ENCODE measurements at regions not wholly inside any gene's neighbourhood (a gene's known extent, or its start where the extent isn't known, plus 50 kb on each side); places are given as distances from the start of the nearest gene placed in this dataset.

DNA sequence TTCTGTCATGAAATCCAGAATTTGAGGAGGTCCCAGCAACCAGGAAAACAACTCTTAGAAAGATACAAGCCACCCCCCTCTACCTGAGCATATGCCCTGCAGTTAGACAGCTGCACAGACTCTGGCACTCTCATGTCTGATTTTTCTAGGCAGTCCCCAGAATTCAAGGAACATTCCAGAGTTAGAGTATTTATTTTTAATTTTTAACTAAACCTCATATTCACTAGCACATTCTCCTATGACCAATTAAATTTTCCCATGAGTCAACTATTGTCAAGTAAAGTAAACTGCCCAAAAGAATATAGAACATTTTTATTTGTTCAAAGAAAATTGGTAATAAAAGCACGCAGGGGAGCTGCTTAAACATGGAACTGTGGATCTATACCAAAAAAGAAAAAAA is 490.5 kb upstream of the SEMA6A start:
- no peak for ATAC-seq
- DNase-seq (ENCODE audit: low spot score): no peak

DNA sequence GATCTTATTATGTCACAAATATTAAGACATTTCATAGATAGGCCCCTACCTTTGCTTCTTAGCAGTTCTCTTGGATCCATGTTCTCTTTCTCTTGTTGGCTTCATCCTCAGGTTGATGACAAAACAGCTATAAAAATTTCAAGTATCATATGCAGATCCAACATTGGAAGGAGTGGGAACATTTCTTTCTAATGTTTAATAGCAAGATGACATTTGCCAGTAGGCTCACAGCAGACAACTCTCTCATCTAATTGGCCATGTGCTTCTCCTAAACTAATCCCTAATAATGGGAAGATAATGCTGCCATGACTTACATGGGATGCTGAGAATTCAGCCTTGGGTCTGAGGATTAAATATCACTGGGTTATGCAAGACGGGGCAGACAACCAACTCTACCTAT is 485.5 kb upstream of the SEMA6A start:
- no peak for DNase-seq (ENCODE audit: low spot score)
- no peak for ATAC-seq

DNA sequence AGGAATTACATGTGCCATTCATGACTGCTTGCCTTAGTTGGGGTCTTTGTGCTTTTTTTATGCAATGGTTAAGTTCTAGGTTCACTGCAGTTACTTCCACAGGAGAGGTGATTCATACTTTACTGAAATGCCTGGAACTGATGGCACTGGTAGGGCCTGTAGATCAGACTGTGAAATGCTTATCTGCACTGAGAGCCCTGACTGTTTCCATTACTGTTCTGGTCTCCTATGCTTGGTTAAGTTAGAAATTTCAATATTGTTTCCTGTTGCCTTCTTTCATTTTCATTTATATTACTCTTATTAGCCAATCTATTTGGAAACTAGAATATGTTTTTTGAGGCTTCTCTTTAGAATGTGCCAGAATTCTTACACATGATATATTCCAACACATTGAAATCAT is 484.1 kb upstream of the SEMA6A start:
- no peak for ATAC-seq
- DNase-seq (ENCODE audit: low spot score): no peak

DNA sequence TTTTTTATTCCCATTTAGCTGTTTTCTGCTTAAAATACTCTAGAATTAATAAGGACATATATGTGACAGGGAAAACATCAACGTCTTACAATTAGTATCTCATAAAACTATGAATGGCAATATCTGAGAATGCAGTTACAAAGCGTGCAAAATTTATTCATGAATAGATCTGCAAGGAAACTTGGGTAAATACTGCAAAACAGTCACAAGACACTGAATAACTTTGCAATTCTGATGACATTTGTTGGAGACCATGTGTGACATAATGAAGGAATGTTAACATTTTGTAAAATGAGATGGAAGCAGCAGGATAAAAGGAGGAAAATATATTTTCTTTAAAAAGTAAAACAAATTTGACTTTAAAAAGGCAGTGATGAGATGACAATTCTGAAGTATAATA is 480.9 kb upstream of the SEMA6A start:
- no peak for DNase-seq (ENCODE audit: low spot score)
- ATAC-seq: no peak

DNA sequence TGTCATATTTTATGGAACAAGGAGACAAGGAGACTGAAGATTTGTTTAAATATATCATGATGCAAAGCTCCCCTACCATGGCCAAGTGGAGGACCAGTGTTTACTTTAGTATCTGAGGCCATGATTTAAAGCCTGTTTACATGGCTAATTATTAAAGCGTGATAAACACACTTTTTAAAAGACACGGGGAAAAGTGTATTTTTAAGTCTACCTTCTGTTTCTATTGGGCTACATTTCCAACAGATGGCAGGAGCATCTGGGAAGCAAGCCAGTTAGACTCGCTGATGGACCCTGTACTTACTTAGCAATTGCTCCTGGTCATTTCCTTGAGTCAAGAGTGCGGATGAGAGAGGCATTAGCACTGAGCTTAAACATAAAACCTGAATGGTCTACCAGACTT is 480.3 kb upstream of the SEMA6A start:
- ATAC-seq (no peak), DNase-seq (ENCODE audit: low spot score) (no peak)

DNA sequence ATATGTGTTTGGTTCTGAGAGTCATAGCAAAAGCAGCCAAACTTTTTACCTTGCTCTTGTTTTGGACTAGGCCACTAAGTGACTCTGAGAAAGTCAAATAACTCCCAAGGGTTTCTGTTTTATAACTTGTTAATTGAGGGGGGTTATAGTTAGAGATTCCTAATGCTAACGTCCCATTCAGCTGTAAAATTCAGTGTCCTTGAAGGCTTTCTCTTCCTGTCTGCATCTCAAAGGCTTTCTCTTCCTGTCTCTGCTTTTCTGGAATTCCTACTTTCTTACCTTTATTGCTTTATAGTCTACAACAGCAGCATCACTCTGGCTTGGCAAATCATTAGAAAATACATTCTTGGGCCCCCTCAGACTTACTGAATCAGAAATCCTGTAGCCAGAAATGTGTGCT is 479.5 kb upstream of the SEMA6A start:
- ATAC-seq (no peak), DNase-seq (ENCODE audit: low spot score) (no peak)

GRCh38 chr5:117041926-117042595 is 467.4 kb upstream of the SEMA6A start:
- DNase-seq (ENCODE audit: low spot score) (no peak), ATAC-seq (no peak)

- DNase-seq (ENCODE audit: low spot score): no peak
- no peak for ATAC-seq
These were observed 464.4 kb upstream of the SEMA6A start for GRCh38 chr5:117039035-117039434.

GRCh38 chr5:117027384-117027783 is 452.8 kb upstream of the SEMA6A start:
- DNase-seq (ENCODE audit: low spot score) (no peak), ATAC-seq (no peak)

- DNase-seq (ENCODE audit: low spot score): no peak
- no peak for ATAC-seq
These were observed 446.4 kb upstream of the SEMA6A start for GRCh38 chr5:117020999-117021398.

DNA sequence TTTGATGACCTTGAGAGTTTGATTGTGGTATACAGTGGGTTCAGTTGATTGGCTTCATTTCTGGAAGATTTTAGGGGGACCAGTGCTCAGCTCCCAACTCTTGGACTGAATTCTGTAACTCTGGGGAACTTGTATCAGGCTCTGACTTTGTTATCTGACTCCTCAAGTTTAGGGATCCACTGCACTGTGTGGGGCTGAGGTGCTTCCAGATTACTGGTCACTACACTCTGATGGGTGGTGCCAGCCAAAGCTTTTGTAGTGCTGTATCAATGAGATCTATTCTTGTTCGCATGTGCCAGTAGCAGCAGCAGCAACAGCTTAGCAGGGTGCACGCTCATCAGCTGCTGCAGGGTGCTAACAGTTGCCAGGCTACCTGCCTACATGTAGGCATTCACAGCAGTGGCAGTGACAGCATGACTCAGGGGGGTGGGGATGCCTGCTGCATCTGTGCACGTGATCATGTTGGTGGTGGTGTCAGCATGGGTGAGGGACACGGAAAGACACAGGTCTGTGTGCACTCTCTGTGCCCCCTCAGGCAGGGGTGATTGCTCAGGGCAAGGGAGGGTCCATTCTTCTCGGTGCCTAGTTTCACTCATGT is 438.8 kb upstream of the SEMA6A start:
- no peak for DNase-seq (ENCODE audit: low spot score)
- no peak for ATAC-seq

GRCh38 chr5:117010574-117010973 is 436.0 kb upstream of the SEMA6A start:
- no peak for ATAC-seq
- DNase-seq (ENCODE audit: low spot score): no peak

- no peak for ATAC-seq
These were observed 423.4 kb upstream of the SEMA6A start for GRCh38 chr5:116998024-116998423.

DNA sequence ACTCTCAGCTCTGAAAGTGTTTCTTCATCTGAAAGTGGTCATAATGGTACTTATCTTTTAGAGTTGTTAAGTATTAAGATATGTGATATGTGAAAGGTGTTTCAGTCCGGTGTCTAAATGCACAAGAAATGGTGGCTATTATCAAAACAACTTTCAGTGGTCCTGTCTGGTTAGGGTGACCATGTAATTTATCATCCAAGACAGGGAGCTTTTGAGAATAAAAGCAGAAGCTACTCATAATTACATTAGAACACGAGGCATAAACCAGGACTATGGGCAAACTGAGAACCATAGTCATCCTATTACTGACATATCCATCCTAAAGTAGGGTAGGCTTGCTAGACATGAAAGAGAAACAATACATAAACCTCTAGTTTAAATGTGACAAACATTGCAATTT is 418.1 kb upstream of the SEMA6A start:
- DNase-seq (ENCODE audit: low spot score): no peak
- ATAC-seq: no peak

More at GRCh38 chr5:116998024-116998423, 423.4 kb upstream of the SEMA6A start:
- DNase-seq (ENCODE audit: low spot score): no peak

GRCh38 chr5:116989995-116990394 is 415.4 kb upstream of the SEMA6A start:
- ATAC-seq: no peak
- DNase-seq (ENCODE audit: low spot score): no peak

- DNase-seq (ENCODE audit: low spot score) (no peak), ATAC-seq (no peak)
These were observed 407.4 kb upstream of the SEMA6A start for GRCh38 chr5:116982035-116982434.

DNA sequence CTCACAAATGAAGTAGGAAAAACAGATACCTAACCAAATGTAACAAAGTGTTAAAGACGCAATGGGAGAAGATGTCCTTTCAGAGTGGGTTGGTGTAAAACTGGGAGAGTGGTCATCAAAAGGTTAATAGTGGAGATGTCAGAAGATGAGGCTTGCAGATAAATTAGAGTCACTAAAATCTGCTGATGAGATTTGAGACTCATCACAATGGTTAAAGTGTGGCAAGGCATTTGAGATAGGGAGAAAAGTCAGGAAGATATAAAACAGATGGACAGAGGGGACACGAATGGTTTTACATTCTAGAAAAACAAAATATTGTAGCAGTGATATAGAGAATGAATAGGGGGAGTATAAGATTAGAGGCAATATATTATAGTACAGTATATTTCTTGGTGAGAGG is 406.0 kb upstream of the SEMA6A start:
- no peak for ATAC-seq

DNA sequence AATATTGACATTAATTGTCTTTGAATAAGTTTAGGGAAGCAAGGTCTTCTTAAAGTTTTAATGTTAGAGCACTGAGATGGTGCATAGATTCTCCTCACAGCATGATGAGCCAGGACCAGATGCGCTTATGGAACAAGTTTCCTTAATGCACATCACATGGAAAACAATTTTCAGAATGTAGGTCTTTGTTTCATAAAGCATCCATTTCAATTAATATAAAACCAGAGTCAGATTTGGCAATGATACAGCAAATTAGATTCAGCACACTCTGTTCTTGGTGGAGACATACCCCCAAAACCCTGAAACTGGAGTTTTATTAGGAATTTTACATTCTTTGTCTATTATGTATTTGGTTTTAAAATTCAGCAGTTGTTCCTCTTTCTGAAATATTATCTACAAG is 402.1 kb upstream of the SEMA6A start:
- ATAC-seq (no peak), DNase-seq (ENCODE audit: low spot score) (no peak)

More for the DNA sequence above, 406.0 kb upstream of the SEMA6A start:
- no peak for DNase-seq (ENCODE audit: low spot score)

- DNase-seq (ENCODE audit: low spot score): no peak
- ATAC-seq: no peak
These were observed 396.5 kb upstream of the SEMA6A start for GRCh38 chr5:116971131-116971530.

DNA sequence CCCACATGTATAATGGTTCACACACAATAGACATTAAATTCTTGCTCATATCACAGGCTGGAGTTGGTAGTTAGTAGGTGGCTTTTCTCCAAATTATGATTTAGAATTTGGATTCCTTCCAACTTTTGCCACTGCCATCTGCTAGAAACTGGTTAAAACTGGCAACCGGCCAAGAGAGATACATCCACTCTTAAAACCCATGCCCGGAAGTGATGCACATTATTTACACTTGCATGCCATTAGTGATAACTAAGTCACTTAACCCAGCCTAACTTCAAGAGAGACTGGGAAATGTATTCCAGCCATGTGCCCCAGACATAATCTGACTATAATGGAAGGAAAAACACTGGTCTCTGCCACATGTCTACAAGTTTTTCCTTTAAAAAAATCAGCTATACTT is 395.7 kb upstream of the SEMA6A start:
- DNase-seq (ENCODE audit: low spot score) (no peak), ATAC-seq (no peak)

DNA sequence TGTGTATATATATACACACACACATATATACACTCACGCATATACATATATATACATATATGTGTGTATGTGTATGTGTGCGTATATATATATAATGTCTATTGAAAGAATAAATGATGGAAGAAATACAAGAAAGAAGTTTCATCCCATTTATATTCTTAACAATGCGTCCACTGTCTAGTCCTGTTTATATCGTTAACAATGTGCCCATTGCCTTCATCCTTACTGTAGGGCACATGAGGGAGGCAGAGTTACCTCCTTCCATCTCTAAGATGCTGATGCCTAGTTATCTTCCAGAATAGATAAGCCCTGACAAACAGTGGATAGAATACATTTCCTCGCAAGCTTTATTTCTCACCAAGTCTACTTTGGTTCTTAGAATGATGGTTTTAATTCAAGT is 389.8 kb upstream of the SEMA6A start:
- no peak for DNase-seq (ENCODE audit: low spot score)
- ATAC-seq: no peak

DNA sequence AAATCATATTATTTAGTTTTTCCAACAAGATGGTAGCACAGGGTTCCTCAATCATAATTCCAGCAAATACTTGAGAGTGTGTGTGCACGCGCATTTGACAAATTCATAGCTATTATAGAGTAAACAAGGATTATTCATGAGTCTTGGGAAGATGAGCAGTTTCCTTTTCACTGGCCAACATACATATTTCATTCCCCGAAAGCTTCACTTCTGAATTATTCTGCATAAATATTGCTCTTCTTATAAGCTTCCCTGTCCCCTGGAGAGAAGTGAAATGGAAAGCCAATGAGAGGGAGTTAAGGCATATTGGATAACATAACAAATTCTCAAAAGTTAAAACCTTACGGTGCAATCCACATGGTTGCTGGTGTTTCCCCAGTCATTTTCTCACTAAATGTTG is 386.4 kb upstream of the SEMA6A start:
- DNase-seq (ENCODE audit: low spot score): no peak
- ATAC-seq: no peak

DNA sequence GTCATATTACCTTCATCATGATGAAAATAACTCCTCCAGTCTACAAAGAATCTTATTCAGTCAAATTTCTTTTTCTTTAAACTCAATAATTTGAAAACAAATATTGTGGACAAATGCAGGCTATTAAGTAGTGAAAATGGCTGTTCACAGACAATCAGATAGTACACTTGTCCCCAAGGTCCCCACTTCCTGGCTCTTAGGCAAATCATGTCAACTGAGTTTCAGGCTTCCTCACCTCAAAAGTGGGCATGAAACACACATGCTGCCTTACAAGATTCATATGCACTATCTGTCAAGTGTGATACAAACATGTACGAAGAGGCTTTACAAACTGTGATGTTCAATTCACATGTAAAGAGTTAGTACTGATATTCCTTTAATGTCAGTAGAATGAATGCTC is 385.2 kb upstream of the SEMA6A start:
- no peak for ATAC-seq
- DNase-seq (ENCODE audit: low spot score): no peak

Data from left lobe of liver (tissue), 2 donors.